K562 (cell line): ENCODE measurements at regions not wholly inside any gene's neighbourhood (a gene's known extent, or its start where the extent isn't known, plus 50 kb on each side); places are given as distances from the start of the nearest gene placed in this dataset.

Experiments used
- GTF2A2 ChIP-seq: IDR thresholded peaks from 2 replicates; pipeline ENCODE4 v1.6.1; 2016; ENCODE audit warnings: mild to moderate bottlenecking, missing genetic modification characterization, missing compliant biosample characterization
- NCOA2 ChIP-seq, 2 experiments: fragments of 450-650 bp; IDR thresholded peaks; 2 replicates each; pipeline ENCODE4 v1.6.1; 2018; ENCODE audit warnings: mild to moderate bottlenecking in 2 of 2, moderate library complexity in 1 of 2; ENCODE audit not compliant: partially characterized antibody in 2 of 2
- PTBP1 ChIP-seq: fragments of 200-400 bp; formaldehyde crosslinking; IDR thresholded peaks from 2 replicates; pipeline ENCODE4 v1.6.1; 2017; ENCODE audit warnings: low read depth, low read length
- SIX5 ChIP-seq, 2 experiments: IDR thresholded peaks; 2 replicates each; pipeline ENCODE4 v1.6.1; 2011; ENCODE audit warnings: low read length in 2 of 2, borderline replicate concordance in 1 of 2, low read depth in 1 of 2, mild to moderate bottlenecking in 1 of 2, moderate library complexity in 1 of 2; ENCODE audit not compliant: insufficient read depth in 1 of 2
- ZNF584 ChIP-seq: fragments of 200-800 bp; sonication (Bioruptor generic); IDR thresholded peaks from 2 replicates; pipeline ENCODE4 v1.6.1; 2016; ENCODE audit warnings: low read depth, mild to moderate bottlenecking, missing genetic modification characterization, missing compliant biosample characterization
- ZNF668 ChIP-seq: fragments of 250-450 bp; sonication (Bioruptor Pico); IDR thresholded peaks from 2 replicates; pipeline ENCODE4 v1.8.0; 2022; ENCODE audit warnings: mild to moderate bottlenecking, inconsistent platforms
- ZNF707 ChIP-seq: fragments of 250-450 bp; sonication (Bioruptor Pico); conservative IDR thresholded peaks from 2 replicates; pipeline ENCODE4 v1.8.0; 2022; ENCODE audit warnings: inconsistent platforms, mild to moderate bottlenecking, moderate library complexity
- TF ChIP-seq, protein P1 (sequence below): sonication (generic); formaldehyde crosslinking; IDR thresholded peaks from 2 replicates; pipeline ENCODE4 v1.8.1; 2023; ENCODE audit warnings: mild to moderate bottlenecking, missing genetic modification reagents
- TF ChIP-seq, protein P2 (sequence below): IDR thresholded peaks from 2 replicates; pipeline ENCODE4 v1.6.1; 2014; ENCODE audit warnings: antibody characterized with exemption

DNA sequence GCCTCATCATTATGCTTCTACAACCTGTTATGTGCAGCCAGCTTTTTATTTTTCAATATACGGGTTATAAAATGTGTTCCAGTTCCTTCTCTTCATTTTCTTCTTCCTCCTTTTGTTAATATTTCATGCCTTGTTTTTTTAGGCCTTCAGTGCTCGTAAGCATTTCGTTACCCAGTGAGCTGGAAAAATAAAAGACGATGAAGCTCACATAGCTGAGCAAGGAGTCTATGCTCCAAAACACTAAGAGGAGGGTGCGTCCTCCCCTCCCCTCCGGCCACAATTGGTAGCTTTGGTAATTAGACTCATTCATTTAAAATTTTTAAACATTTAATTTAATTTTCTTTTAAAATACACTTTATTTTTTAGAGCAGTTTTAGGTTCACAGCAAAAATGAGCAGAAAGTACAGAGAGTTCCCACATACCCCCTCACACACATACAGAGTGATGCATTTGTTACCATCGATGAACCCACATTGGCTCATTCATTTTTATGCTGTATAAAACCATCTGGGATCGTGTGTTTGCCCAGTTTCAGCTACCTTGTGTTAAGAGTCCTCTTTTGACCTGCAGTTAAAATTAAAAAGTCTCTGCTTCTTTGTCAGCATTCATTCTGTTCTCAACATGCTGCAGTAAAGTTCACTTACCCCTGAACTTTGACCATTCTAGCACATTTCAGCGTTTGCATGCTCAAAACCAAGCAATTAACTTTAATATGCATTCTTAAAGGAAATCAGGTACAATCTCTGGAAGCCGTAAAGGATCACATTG lies 223.9 kb downstream of the LACC1 start (continued):
- TF ChIP-seq, protein P1, sequence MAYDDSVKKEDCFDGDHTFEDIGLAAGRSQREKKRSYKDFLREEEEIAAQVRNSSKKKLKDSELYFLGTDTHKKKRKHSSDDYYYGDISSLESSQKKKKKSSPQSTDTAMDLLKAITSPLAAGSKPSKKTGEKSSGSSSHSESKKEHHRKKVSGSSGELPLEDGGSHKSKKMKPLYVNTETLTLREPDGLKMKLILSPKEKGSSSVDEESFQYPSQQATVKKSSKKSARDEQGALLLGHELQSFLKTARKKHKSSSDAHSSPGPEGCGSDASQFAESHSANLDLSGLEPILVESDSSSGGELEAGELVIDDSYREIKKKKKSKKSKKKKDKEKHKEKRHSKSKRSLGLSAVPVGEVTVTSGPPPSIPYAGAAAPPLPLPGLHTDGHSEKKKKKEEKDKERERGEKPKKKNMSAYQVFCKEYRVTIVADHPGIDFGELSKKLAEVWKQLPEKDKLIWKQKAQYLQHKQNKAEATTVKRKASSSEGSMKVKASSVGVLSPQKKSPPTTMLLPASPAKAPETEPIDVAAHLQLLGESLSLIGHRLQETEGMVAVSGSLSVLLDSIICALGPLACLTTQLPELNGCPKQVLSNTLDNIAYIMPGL (CRISPR knock-in tag) = no peak
- TF ChIP-seq ZNF707 (CRISPR knock-in tag) (no peak), GTF2A2 (tag) (no peak), PTBP1 (no peak), ZNF668 (CRISPR knock-in tag) (no peak), SIX5 (IDR thresholded peaks at IDR 0.05; ENCODE audit: borderline replicate concordance in 1 of 2, insufficient read depth in 1 of 2, low read depth in 1 of 2, low read length in 2 of 2) (no peak), ZNF584 (CRISPR knock-in tag) (no peak), NCOA2 (IDR thresholded peaks at IDR 0.05; ENCODE audit: partially characterized antibody in 2 of 2) (no peak)
- TF ChIP-seq, protein P2, sequence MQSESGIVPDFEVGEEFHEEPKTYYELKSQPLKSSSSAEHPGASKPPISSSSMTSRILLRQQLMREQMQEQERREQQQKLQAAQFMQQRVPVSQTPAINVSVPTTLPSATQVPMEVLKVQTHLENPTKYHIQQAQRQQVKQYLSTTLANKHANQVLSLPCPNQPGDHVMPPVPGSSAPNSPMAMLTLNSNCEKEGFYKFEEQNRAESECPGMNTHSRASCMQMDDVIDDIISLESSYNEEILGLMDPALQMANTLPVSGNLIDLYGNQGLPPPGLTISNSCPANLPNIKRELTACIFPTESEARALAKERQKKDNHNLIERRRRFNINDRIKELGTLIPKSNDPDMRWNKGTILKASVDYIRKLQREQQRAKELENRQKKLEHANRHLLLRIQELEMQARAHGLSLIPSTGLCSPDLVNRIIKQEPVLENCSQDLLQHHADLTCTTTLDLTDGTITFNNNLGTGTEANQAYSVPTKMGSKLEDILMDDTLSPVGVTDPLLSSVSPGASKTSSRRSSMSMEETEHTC = no peak
